Esophagus muscularis mucosa (tissue), 3 donors: ENCODE measurements at regions not wholly inside any gene's neighbourhood (a gene's known extent, or its start where the extent isn't known, plus 50 kb on each side); places are given as distances from the start of the nearest gene placed in this dataset.

Experiments
- CTCF ChIP-seq, 3 experiments: fragments of 200-600 bp in 2 of 3; fragments of 450-650 bp in 1 of 3; sonication (generic) in 2 of 3; IDR thresholded peaks; one replicate each; pipeline ENCODE4 v1.5.1; 2017 to 2019; ENCODE audit warnings: antibody characterized with exemption in 3 of 3, mild to moderate bottlenecking in 2 of 3, moderate library complexity in 1 of 3
- POLR2A ChIP-seq: fragments of 450-650 bp; IDR thresholded peaks from one replicate; pipeline ENCODE4 v1.6.1; 2017; ENCODE audit warnings: antibody characterized with exemption, moderate library complexity, mild to moderate bottlenecking, low read depth
- POLR2AphosphoS5 ChIP-seq, 2 donors: sonication (generic); formaldehyde crosslinking; IDR thresholded peaks; one replicate each; pipeline ENCODE4 v1.6.1; 2017; ENCODE audit warnings: antibody characterized with exemption in 2 of 2

GRCh38 chrX:122591546-122591945 is 592.5 kb upstream of the GRIA3 start:
- no peak for TF ChIP-seq CTCF (IDR thresholded peaks at IDR 0.05)
- no peak for TF ChIP-seq POLR2AphosphoS5 (IDR thresholded peaks at IDR 0.05)
- TF ChIP-seq POLR2A: no peak
